HCT116 (cell line): ENCODE measurements at regions not wholly inside any gene's neighbourhood (a gene's known extent, or its start where the extent isn't known, plus 50 kb on each side); places are given as distances from the start of the nearest gene placed in this dataset.

Experiments used
- ATAC-seq: fragments of 200-7000 bp; cut with Tn5 transposase; 2 replicates; pipeline ENCODE4 v1.9.1; 2020; ENCODE audit warnings: mild to moderate bottlenecking, moderate library complexity
- BruUV-seq: library from RNA; stranded (reverse); fragments of 400-500 nt; replicated peaks from 2 replicates; lab custom pipeline; 2021; lab: Mats Ljungman, UMichigan
- CTCF ChIA-PET: fragments of 300-600 bp; sonication (Branson Sonifier 250); formaldehyde crosslinking; loops from one replicate; lab custom pipeline; 2021; ENCODE audit warnings: antibody characterized with exemption; lab: Charles Lee
- POLR2A ChIA-PET: fragments of 300-600, 350-600 bp; sonication (Branson Sonifier 250); formaldehyde crosslinking; loops from one replicate; lab custom pipeline; 2021; ENCODE audit warnings: antibody characterized with exemption; lab: Charles Lee
- RAD21 ChIA-PET, 2 experiments: fragments of 300-600 bp; sonication (Branson Sonifier 250); formaldehyde crosslinking; loops; one replicate each; lab custom pipeline; 2023; ENCODE audit warnings: low total read pairs in 2 of 2; ENCODE audit not compliant: uncharacterized antibody in 2 of 2, unreplicated experiment in 2 of 2, low non-redundant PET in 1 of 2; lab: Charles Lee
- DNase-seq: peaks from one replicate; pipeline ENCODE4 v3.0.0-alpha.2; 2010; ENCODE audit warnings: low read depth, low spot score
- H2AFZ ChIP-seq: fragments of 200-600 bp; shearing (Covaris generic), sonication (generic); 2 replicates; pipeline ENCODE4 v1.6.1; 2017; ENCODE audit warnings: low read depth, mixed run types, mixed read lengths, antibody characterized with exemption, low read length; ENCODE audit not compliant: poor library complexity, severe bottlenecking
- H3K27ac ChIP-seq: 2 replicates; pipeline ENCODE4 v1.5.1; 2012; ENCODE audit warnings: low read depth, low read length
- H3K27me3 ChIP-seq: fragments of 200-600 bp; sonication (generic); 2 replicates; pipeline ENCODE4 v1.6.1; 2016; ENCODE audit warnings: mixed run types, low read length, mixed read lengths; ENCODE audit not compliant: insufficient read depth
- H3K36me3 ChIP-seq, 2 experiments: fragments of 200-500 bp in 1 of 2; fragments of 200-600 bp in 1 of 2; sonication (Bioruptor generic) in 1 of 2; sonication (generic) in 1 of 2; 2 replicates each; pipeline versions ENCODE4 v1.5.1 to v1.6.1; 2014 to 2016; ENCODE audit warnings: low read length in 2 of 2, inconsistent platforms in 1 of 2, mixed read lengths in 1 of 2, mixed run types in 1 of 2; ENCODE audit not compliant: insufficient read depth in 2 of 2, control insufficient read depth in 1 of 2
- H3K4me1 ChIP-seq, 2 experiments: fragments of 200-600 bp in 1 of 2; sonication (generic) in 1 of 2; 2 replicates each; pipeline versions ENCODE4 v1.5.1 to v1.6.1; 2012 to 2017; ENCODE audit warnings: low read length in 2 of 2, inconsistent platforms in 1 of 2, mild to moderate bottlenecking in 1 of 2, mixed read lengths in 1 of 2, mixed run types in 1 of 2, moderate library complexity in 1 of 2; ENCODE audit not compliant: insufficient read depth in 2 of 2, control insufficient read depth in 1 of 2
- H3K4me2 ChIP-seq: fragments of 200-600 bp; sonication (generic); 2 replicates; pipeline ENCODE4 v1.6.1; 2017; ENCODE audit warnings: mixed run types, low read length, mixed read lengths
- H3K4me3 ChIP-seq, 2 experiments: fragments of 200-600 bp in 1 of 2; sonication (generic) in 1 of 2; replicated peaks in 1 of 2; 2 replicates each; pipeline ENCODE4 v1.5.1; 2011 to 2016; ENCODE audit warnings: low read length in 2 of 2, control low read depth in 1 of 2, low read depth in 1 of 2, mild to moderate bottlenecking in 1 of 2, mixed read lengths in 1 of 2, mixed run types in 1 of 2
- H3K79me2 ChIP-seq: fragments of 200-600 bp; sonication (generic); 2 replicates; pipeline ENCODE4 v1.6.1; 2017; ENCODE audit warnings: mild to moderate bottlenecking, mixed run types, low read length, moderate library complexity, mixed read lengths; ENCODE audit not compliant: insufficient read depth
- H3K9ac ChIP-seq: fragments of 200-600 bp; sonication (generic); 2 replicates; pipeline ENCODE4 v1.6.1; 2016; ENCODE audit warnings: low read length, mixed read lengths
- H3K9me2 ChIP-seq: fragments of 200-600 bp; sonication (generic), shearing (Covaris generic); 2 replicates; pipeline ENCODE4 v1.6.1; 2017; ENCODE audit warnings: mixed run types, mild to moderate bottlenecking, moderate library complexity; ENCODE audit not compliant: insufficient read depth
- H3K9me3 ChIP-seq, 2 experiments: fragments of 200-500 bp in 1 of 2; fragments of 200-600 bp in 1 of 2; sonication (Bioruptor generic) in 1 of 2; sonication (generic) in 1 of 2; 2 replicates each; pipeline ENCODE4 v1.6.1; 2014 to 2017; ENCODE audit warnings: low read length in 2 of 2, mixed read lengths in 2 of 2, inconsistent platforms in 1 of 2, low read depth in 1 of 2, mild to moderate bottlenecking in 1 of 2, mixed run types in 1 of 2, moderate library complexity in 1 of 2; ENCODE audit not compliant: control insufficient read depth in 1 of 2, insufficient read depth in 1 of 2
- H4K20me1 ChIP-seq: fragments of 200-600 bp; sonication (generic), shearing (Covaris generic); 2 replicates; pipeline ENCODE4 v1.6.1; 2017; ENCODE audit warnings: mixed run types, mild to moderate bottlenecking, moderate library complexity; ENCODE audit not compliant: insufficient read depth
- ATF3 ChIP-seq: IDR thresholded peaks from 2 replicates; pipeline ENCODE4 v1.6.1; 2012
- CTCF ChIP-seq, 3 experiments: fragments of 200-600 bp in 1 of 3; sonication (generic) in 1 of 3; IDR thresholded peaks in 2 of 3; conservative IDR thresholded peaks in 1 of 3; 2 replicates each; pipeline ENCODE4 v1.5.1; 2012 to 2017; ENCODE audit warnings: low read depth in 2 of 3, low read length in 2 of 3, antibody characterized with exemption in 1 of 3, borderline replicate concordance in 1 of 3, control low read depth in 1 of 3, mild to moderate bottlenecking in 1 of 3, mixed read lengths in 1 of 3, mixed run types in 1 of 3, moderate library complexity in 1 of 3; ENCODE audit not compliant: insufficient read depth in 1 of 3
- EGR1 ChIP-seq: IDR thresholded peaks from 2 replicates; pipeline ENCODE4 v1.6.1; 2012; ENCODE audit warnings: low read depth
- ELF1 ChIP-seq: IDR thresholded peaks from 2 replicates; pipeline ENCODE4 v1.6.1; 2012; ENCODE audit warnings: low read depth, borderline replicate concordance
- EZH2 ChIP-seq: fragments of 200-600 bp; sonication (generic); IDR thresholded peaks from 2 replicates; pipeline ENCODE4 v1.6.1; 2017; ENCODE audit warnings: antibody characterized with exemption, mixed run types
- EZH2phosphoT487 ChIP-seq: fragments of 200-600 bp; IDR thresholded peaks from 2 replicates; pipeline ENCODE4 v1.6.1; 2018; ENCODE audit warnings: antibody characterized with exemption, borderline replicate concordance
- FOSL1 ChIP-seq: IDR thresholded peaks from 2 replicates; pipeline ENCODE4 v1.6.1; 2012; ENCODE audit warnings: low read depth
- MAX ChIP-seq: IDR thresholded peaks from 2 replicates; pipeline ENCODE4 v1.6.1; 2012
- POLR2A ChIP-seq: IDR thresholded peaks from 2 replicates; pipeline ENCODE4 v1.7.0; 2011; ENCODE audit warnings: borderline replicate concordance; ENCODE audit not compliant: insufficient read depth, insufficient read length; ENCODE audit errors: extremely low read depth
- POLR2AphosphoS5 ChIP-seq: IDR thresholded peaks from 2 replicates; pipeline ENCODE4 v1.6.1; 2011; ENCODE audit warnings: mild to moderate bottlenecking, low read depth, low read length, moderate library complexity
- RAD21 ChIP-seq: IDR thresholded peaks from 2 replicates; pipeline ENCODE4 v1.6.1; 2012; ENCODE audit warnings: low read depth, mild to moderate bottlenecking
- REST ChIP-seq: IDR thresholded peaks from 2 replicates; pipeline ENCODE4 v1.6.1; 2012; ENCODE audit warnings: low read depth
- SIN3A ChIP-seq: IDR thresholded peaks from 2 replicates; pipeline ENCODE4 v1.6.1; 2012; ENCODE audit warnings: low read depth
- SP1 ChIP-seq: IDR thresholded peaks from 2 replicates; pipeline ENCODE4 v1.6.1; 2012; ENCODE audit warnings: low read depth
- SRF ChIP-seq: IDR thresholded peaks from 2 replicates; pipeline ENCODE4 v1.6.1; 2012; ENCODE audit warnings: low read depth
- TCF7L2 ChIP-seq: IDR thresholded peaks from 2 replicates; pipeline ENCODE4 v1.7.0; 2011; ENCODE audit warnings: borderline replicate concordance, inconsistent platforms; ENCODE audit not compliant: insufficient read depth, insufficient read length; ENCODE audit errors: extremely low read depth
- YY1 ChIP-seq: IDR thresholded peaks from 2 replicates; pipeline ENCODE4 v1.6.1; 2011; ENCODE audit warnings: low read length, low read depth, moderate library complexity, mild to moderate bottlenecking; ENCODE audit not compliant: insufficient replicate concordance; ENCODE audit errors: extremely low read depth
- ZBTB33 ChIP-seq: IDR thresholded peaks from 2 replicates; pipeline ENCODE4 v1.6.1; 2011; ENCODE audit warnings: mild to moderate bottlenecking, low read length, moderate library complexity; ENCODE audit not compliant: insufficient replicate concordance; ENCODE audit errors: extremely low read depth
- ZNF274 ChIP-seq: fragments of 200-500 bp; sonication (Bioruptor generic); IDR thresholded peaks from 2 replicates; pipeline ENCODE4 v1.6.1; 2014; ENCODE audit warnings: mild to moderate bottlenecking, low read depth, low read length, inconsistent platforms
- intact Hi-C: fragments of 100-400 bp; cut with micrococcal nuclease; formaldehyde crosslinking; loops from 2 replicates; pipeline ENCODE4 v1.10.0; 2022

- intact Hi-C loops, result no loop called here
- H3K4me1 ChIP-seq, result peaks cover 0 to 6% of the 10 kb centered on the region in 2 experiments; a peak in 2 of 4 replicates
- H3K27me3 ChIP-seq, result no peaks in the 10 kb centered on the region
- no peak overlapping the region for H3K27ac ChIP-seq
- ATAC-seq, result no peak
- no peak for DNase-seq
- no peak overlapping the region for H3K9ac ChIP-seq
- BruUV-seq, result no TSS peak
- H3K79me2 ChIP-seq, result no peaks in the 10 kb centered on the region
- H3K36me3 ChIP-seq, result no peaks in the 10 kb centered on the region
- H3K9me3 ChIP-seq, result no peaks in the 10 kb centered on the region
- TF ChIP-seq FOSL1 (no peak), ZBTB33 (no peak), TCF7L2 (no peak), RAD21 (no peak), SRF (no peak), ATF3 (no peak), EGR1 (no peak), SIN3A (no peak), SP1 (no peak), EZH2 (no peak), POLR2AphosphoS5 (no peak), POLR2A (no peak), CTCF (IDR thresholded peaks at IDR 0.05 in 2 of 3, conservative IDR thresholded peaks at IDR 0.05 in 1 of 3; ENCODE audit: borderline replicate concordance in 1 of 3, insufficient read depth in 1 of 3, low read depth in 2 of 3, low read length in 2 of 3) (no peak), YY1 (no peak), REST (no peak), ELF1 (no peak), MAX (no peak), EZH2phosphoT487 (no peak), ZNF274 (no peak)
- ChIA-PET RAD21 (no interaction called here), CTCF (no interaction called here), POLR2A (no interaction called here)
- no peak overlapping the region for H3K4me2 ChIP-seq
- H2AFZ ChIP-seq, result no peak overlapping the region
- no peak overlapping the region for H3K4me3 ChIP-seq
- H3K9me2 ChIP-seq, result no peaks in the 10 kb centered on the region
- H4K20me1 ChIP-seq, result no peaks in the 10 kb centered on the region
Measured at GRCh38 chr10:29946614-29946952, 112.8 kb downstream of the JCAD start.
